H7 (cell line): ENCODE measurements at regions not wholly inside any gene's neighbourhood (a gene's known extent, or its start where the extent isn't known, plus 50 kb on each side); places are given as distances from the start of the nearest gene placed in this dataset.
"Not testable (repeated sequence)": the region's sequence is repeated elsewhere in the genome, so short reads cannot be mapped to it uniquely, and the experiment has no call there.

ENCODE experiments used
- DNase-seq: peaks from one replicate; pipeline ENCODE4 v3.0.0; 2012
- H3K27me3 ChIP-seq: 2 replicates; pipeline ENCODE4 v1.6.0; 2011; ENCODE audit warnings: mild to moderate bottlenecking, low read length; ENCODE audit not compliant: control insufficient read depth, insufficient read depth
- H3K36me3 ChIP-seq: replicated peaks from 2 replicates; pipeline ENCODE4 v1.5.1; 2011; ENCODE audit warnings: low read length; ENCODE audit not compliant: control insufficient read depth, insufficient read depth
- H3K4me3 ChIP-seq: 2 replicates; pipeline ENCODE4 v1.5.1; 2011; ENCODE audit warnings: low read depth, mild to moderate bottlenecking, control low read depth, low read length, moderate library complexity; ENCODE audit not compliant: insufficient read depth

- peaks cover 2% of the 10 kb centered on the region; the same call in 1 of the 2 replicates for H3K27me3 ChIP-seq
- H3K36me3 ChIP-seq, result no peaks in the 10 kb centered on the region
- no peak for DNase-seq
- H3K4me3 ChIP-seq, result no peak overlapping the region
Measured at GRCh38 chr15:35179739-35180138, 94.6 kb upstream of the NANOGP8 start.

- not testable (repeated sequence) for H3K36me3 ChIP-seq, DNase-seq, H3K4me3 ChIP-seq, H3K27me3 ChIP-seq
Measured at GRCh38 chr15:35178186-35178585, 93.1 kb upstream of the NANOGP8 start.

DNA sequence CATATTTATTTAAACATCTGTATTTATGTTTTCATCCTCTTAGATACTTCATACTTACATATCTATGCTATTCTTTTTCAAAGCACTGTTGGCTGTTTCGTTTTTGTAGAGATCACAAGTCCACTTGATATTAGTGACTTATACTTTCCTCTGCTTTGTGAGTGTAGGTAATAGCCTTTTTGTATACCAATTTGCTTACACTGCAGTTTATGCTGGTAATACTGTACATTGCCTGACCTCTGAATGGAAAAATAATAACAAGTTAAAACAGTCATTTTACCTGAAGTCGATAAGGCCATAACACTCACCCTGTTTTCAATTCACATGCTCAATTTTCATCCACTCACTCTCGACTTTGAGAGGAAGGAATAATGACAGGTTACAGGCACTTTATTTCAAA lies 89.9 kb upstream of the NANOGP8 start:
- Histone ChIP-seq H3K4me3 (no peak overlapping the region), H3K36me3 (no peaks in the 10 kb centered on the region), H3K27me3 (no peaks in the 10 kb centered on the region)
- DNase-seq, result no peak

DNA sequence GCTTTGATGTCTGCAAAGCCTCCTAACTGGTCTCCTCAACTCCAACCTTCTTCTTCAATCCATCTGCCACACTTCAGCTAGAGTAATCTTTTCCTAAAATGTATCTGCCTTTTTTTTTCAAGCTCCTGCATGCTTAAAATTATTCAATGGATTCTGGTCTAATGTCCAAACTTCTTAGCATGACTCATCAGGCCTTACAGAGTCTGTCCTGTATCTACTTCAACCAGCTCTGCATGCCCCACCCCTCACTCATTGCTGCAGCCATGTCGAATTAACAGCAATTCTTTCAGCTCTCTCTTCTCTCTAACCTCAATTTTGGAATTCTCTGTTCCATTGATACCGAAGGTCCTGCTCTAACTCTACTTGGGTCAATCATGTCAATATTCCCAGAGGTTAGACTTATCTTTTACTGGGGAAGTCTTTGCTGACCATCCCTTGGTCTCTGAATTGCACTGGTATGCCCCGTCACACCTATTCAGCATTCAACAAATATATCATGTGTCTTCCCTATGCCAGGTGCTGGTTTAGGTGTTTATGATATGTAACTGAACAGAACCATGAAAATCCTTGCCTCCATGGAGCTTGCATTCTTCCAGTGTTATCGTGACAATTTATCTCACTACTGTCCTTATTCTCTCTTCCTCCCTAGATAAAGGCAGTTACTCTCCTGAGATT lies 88.5 kb upstream of the NANOGP8 start:
- no peak for DNase-seq
- no peaks in the 10 kb centered on the region for H3K36me3 ChIP-seq
- no peaks in the 10 kb centered on the region for H3K27me3 ChIP-seq
- H3K4me3 ChIP-seq, result no peak overlapping the region

DNA sequence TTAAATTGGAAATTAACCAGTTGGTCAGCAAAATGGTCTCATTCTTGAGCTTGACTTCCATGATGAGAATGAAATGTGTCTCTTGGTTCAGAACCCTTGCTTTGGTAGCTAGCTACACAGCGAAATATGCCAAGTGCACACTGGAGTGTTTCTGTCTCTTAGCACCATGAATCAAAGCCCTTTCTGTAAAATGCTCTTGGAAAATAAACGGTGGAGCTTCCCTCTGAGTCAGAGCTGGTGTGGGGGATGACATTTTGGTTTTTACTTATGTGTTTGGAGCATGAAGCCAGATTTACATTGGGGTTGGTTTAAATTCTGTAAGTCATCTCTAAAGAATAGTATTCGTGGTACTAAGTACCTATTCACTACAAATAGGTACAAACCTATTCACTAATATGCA lies 85.1 kb upstream of the NANOGP8 start:
- Histone ChIP-seq H3K4me3 (no peak overlapping the region), H3K36me3 (no peaks in the 10 kb centered on the region), H3K27me3 (no peaks in the 10 kb centered on the region)
- no peak for DNase-seq

- H3K27me3 ChIP-seq, result no peaks in the 10 kb centered on the region
- H3K4me3 ChIP-seq, result no peak overlapping the region
- DNase-seq, result no peak
- H3K36me3 ChIP-seq, result no peaks in the 10 kb centered on the region
Measured at GRCh38 chr15:35168464-35168863, 83.4 kb upstream of the NANOGP8 start.

- H3K36me3 ChIP-seq, result no peaks in the 10 kb centered on the region
- no peaks in the 10 kb centered on the region for H3K27me3 ChIP-seq
- DNase-seq, result no peak
- no peak overlapping the region for H3K4me3 ChIP-seq
Measured at GRCh38 chr15:35167675-35168074, 82.6 kb upstream of the NANOGP8 start.

DNA sequence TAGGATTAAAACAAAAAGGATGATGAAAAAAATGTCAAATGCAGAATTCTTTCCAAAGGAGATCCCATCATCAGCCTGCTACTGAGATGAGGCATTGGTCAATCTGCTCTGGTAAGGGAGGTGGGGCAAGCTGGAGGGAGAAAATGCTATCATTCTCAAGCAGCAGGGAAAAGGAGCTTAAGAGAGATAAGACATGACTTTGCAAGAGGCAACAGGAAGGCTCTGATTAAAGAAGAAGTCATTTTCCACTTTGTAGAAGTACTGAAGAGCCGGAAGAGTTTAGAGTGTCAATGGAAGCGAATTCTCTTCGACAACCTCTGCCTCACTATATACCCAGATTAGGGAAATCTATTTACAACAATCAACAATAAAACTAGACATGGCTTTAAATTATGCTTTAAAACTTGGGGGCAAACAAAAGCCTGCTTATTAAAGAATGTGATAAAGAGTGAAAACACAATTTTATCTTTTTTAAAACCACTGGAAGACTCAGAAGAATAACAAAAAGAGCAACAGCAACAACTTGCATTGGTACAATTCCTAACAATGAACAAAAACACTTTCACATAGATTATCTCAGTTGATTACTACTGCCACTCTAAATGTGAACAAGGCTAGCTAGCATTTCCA lies 81.8 kb upstream of the NANOGP8 start:
- no peaks in the 10 kb centered on the region for H3K27me3 ChIP-seq
- H3K36me3 ChIP-seq, result no peaks in the 10 kb centered on the region
- no peak for DNase-seq
- no peak overlapping the region for H3K4me3 ChIP-seq

DNA sequence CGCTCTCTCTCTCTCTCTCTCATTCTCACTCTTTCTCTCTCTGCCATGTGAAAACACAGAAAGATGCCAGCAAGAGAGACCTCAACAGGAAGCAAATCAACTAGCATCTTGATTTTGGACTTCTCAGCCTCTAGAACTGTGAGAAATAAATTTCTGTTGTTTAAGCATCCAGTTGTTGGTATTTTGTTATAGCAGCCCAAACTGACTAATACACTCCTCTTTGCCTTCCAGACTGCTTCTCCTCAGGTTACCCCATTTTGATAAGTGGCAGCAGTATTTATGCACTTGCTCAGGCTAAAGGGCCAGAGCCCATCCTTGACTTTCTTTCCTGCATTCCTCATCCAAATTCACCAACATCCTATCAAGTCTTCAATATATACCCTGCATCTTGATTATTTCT lies 76.6 kb upstream of the NANOGP8 start:
- Histone ChIP-seq H3K27me3 (no peaks in the 10 kb centered on the region), H3K36me3 (no peaks in the 10 kb centered on the region), H3K4me3 (no peak overlapping the region)
- DNase-seq, result no peak

DNA sequence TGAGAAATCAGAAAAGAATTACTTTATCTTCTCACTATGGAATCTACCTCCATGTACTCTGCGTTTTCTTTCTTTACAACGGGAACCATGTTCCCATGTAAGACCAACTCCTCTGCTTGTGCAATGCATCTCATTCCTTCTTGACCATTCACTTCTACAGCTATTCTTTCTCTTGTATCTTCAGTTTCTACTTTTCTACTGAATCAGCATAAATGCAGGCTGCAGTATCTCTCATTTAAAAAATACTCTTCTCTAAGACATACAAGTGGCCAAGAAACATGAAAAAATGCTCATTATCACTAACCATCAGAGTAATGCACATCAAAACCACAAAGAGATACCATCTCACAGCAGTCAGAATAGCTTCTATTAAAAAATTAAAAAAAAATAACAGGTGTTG lies 74.1 kb upstream of the NANOGP8 start:
- no peak for DNase-seq

DNA sequence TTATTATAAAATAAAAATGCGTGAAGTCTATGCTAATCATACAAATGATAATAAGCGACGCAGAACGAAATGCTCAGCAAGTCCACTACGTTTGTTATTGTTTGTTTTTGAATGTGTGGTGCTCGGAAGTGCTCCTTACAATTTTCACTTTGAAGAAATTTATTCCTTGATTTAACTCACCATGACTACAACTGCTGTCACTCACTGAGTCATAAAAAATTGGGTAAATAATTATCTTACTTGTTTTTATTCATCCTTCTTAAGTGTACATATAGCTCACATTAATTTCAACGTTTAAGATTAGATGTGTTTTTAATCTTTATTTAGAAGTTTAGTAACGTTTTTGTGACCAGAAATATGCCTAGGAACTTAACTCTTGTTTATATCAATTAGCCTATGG lies 66.7 kb upstream of the NANOGP8 start:
- H3K36me3 ChIP-seq, result no peaks in the 10 kb centered on the region
- DNase-seq, result no peak
- no peak overlapping the region for H3K4me3 ChIP-seq
- no peaks in the 10 kb centered on the region for H3K27me3 ChIP-seq

More for the DNA sequence above, 74.1 kb upstream of the NANOGP8 start:
- Histone ChIP-seq H3K36me3 (no peaks in the 10 kb centered on the region), H3K27me3 (no peaks in the 10 kb centered on the region), H3K4me3 (no peak overlapping the region)

- H3K36me3 ChIP-seq, result no peaks in the 10 kb centered on the region
- no peaks in the 10 kb centered on the region for H3K27me3 ChIP-seq
- no peak for DNase-seq
- no peak overlapping the region for H3K4me3 ChIP-seq
Measured at GRCh38 chr15:35151381-35151780, 66.3 kb upstream of the NANOGP8 start.

GRCh38 chr15:35150361-35150760 lies 65.3 kb upstream of the NANOGP8 start:
- Histone ChIP-seq H3K36me3 (no peaks in the 10 kb centered on the region), H3K27me3 (no peaks in the 10 kb centered on the region), H3K4me3 (no peak overlapping the region)
- no peak for DNase-seq

GRCh38 chr15:35145336-35145735 lies 60.2 kb upstream of the NANOGP8 start:
- DNase-seq, result no peak
- no peak overlapping the region for H3K4me3 ChIP-seq
- H3K27me3 ChIP-seq, result no peaks in the 10 kb centered on the region
- H3K36me3 ChIP-seq, result no peaks in the 10 kb centered on the region

GRCh38 chr15:35142578-35142977 lies 57.5 kb upstream of the NANOGP8 start:
- Histone ChIP-seq H3K36me3 (no peaks in the 10 kb centered on the region), H3K27me3 (no peaks in the 10 kb centered on the region), H3K4me3 (no peak overlapping the region)
- no peak for DNase-seq
